IPS DF 6.9 (cell line): ENCODE measurements at regions not wholly inside any gene's neighbourhood (a gene's known extent, or its start where the extent isn't known, plus 50 kb on each side); places are given as distances from the start of the nearest gene placed in this dataset.

Experiments used
- DNase-seq: peaks from one replicate; pipeline ENCODE4 v3.0.0-alpha.2; 2013; ENCODE audit warnings: low read depth, low spot score
- H3K27ac ChIP-seq: one replicate; pipeline ENCODE4 v1.5.1; 2013; ENCODE audit warnings: low read length, control low read depth
- H3K27me3 ChIP-seq: 2 replicates; pipeline ENCODE4 v1.6.1; 2013; ENCODE audit warnings: mild to moderate bottlenecking, low read length; ENCODE audit not compliant: control insufficient read depth, insufficient read depth
- H3K36me3 ChIP-seq: 2 replicates; pipeline ENCODE4 v1.6.1; 2013; ENCODE audit warnings: low read length; ENCODE audit not compliant: control insufficient read depth, insufficient read depth
- H3K4me1 ChIP-seq: 2 replicates; pipeline ENCODE4 v1.6.1; 2013; ENCODE audit warnings: low read length; ENCODE audit not compliant: control insufficient read depth, insufficient read depth
- H3K4me3 ChIP-seq: 2 replicates; pipeline ENCODE4 v1.5.1; 2013; ENCODE audit warnings: mild to moderate bottlenecking, low read length
- H3K9me3 ChIP-seq: 2 replicates; pipeline ENCODE4 v1.6.1; 2013; ENCODE audit warnings: low read length, inconsistent platforms; ENCODE audit not compliant: control insufficient read depth, insufficient read depth
- WGBS: extraction: QIAGEN DNeasy Blood & Tissue Kit; methylation state at CpG from one replicate; pipeline ENCODE4 v1.1.7; 2013; ENCODE audit warnings: mixed read lengths, missing lambda C conversion rate; ENCODE audit not compliant: insufficient read length, insufficient coverage; 5-methylcytosine and 5-hydroxymethylcytosine counted together

- DNase-seq: no peak
- Histone ChIP-seq H3K4me3 (no peak overlapping the region), H3K36me3 (no peaks in the 10 kb centered on the region), H3K27ac (no peak overlapping the region), H3K27me3 (no peaks in the 10 kb centered on the region), H3K4me1 (no peaks in the 10 kb centered on the region), H3K9me3 (no peaks in the 10 kb centered on the region)
- no CpG with 5 or more reads among the region's 3 CpGs for WGBS
Measured at GRCh38 chr7:81606078-81606863, 163.6 kb downstream of the HGF start.

- Histone ChIP-seq H3K36me3 (no peaks in the 10 kb centered on the region), H3K27me3 (no peaks in the 10 kb centered on the region), H3K4me3 (no peak overlapping the region), H3K9me3 (no peaks in the 10 kb centered on the region), H3K27ac (no peak overlapping the region), H3K4me1 (no peaks in the 10 kb centered on the region)
- no CpG with 5 or more reads among the region's 4 CpGs for WGBS
- DNase-seq: no peak
Measured at GRCh38 chr7:81605493-81605892, 164.4 kb downstream of the HGF start.

GRCh38 chr7:81604808-81605174, 165.1 kb downstream of the HGF start:
- WGBS: no CpG with 5 or more reads among the region's 2 CpGs
- H3K27ac ChIP-seq: no peak overlapping the region
- H3K27me3 ChIP-seq: no peaks in the 10 kb centered on the region
- no peaks in the 10 kb centered on the region for H3K9me3 ChIP-seq
- H3K4me3 ChIP-seq: no peak overlapping the region
- no peaks in the 10 kb centered on the region for H3K4me1 ChIP-seq
- no peak for DNase-seq
- no peaks in the 10 kb centered on the region for H3K36me3 ChIP-seq

GRCh38 chr7:81604075-81604807, 165.6 kb downstream of the HGF start:
- Histone ChIP-seq H3K27ac (no peak overlapping the region), H3K27me3 (no peaks in the 10 kb centered on the region), H3K4me1 (no peaks in the 10 kb centered on the region), H3K36me3 (no peaks in the 10 kb centered on the region), H3K4me3 (no peak overlapping the region), H3K9me3 (no peaks in the 10 kb centered on the region)
- DNase-seq: no peak
- no CpG with 5 or more reads among the region's 12 CpGs for WGBS

GRCh38 chr7:81600608-81601007, 169.2 kb downstream of the HGF start:
- Histone ChIP-seq H3K36me3 (no peaks in the 10 kb centered on the region), H3K4me1 (no peaks in the 10 kb centered on the region), H3K27ac (no peak overlapping the region), H3K4me3 (no peak overlapping the region), H3K27me3 (no peaks in the 10 kb centered on the region), H3K9me3 (no peaks in the 10 kb centered on the region)
- WGBS: no CpG with 5 or more reads among the region's 2 CpGs
- DNase-seq: no peak

GRCh38 chr7:81598951-81599350, 170.9 kb downstream of the HGF start:
- no peak overlapping the region for H3K4me3 ChIP-seq
- H3K27ac ChIP-seq: no peak overlapping the region
- no peaks in the 10 kb centered on the region for H3K9me3 ChIP-seq
- no peaks in the 10 kb centered on the region for H3K36me3 ChIP-seq
- H3K4me1 ChIP-seq: no peaks in the 10 kb centered on the region
- no peak for DNase-seq
- no CpG with 5 or more reads among the region's 1 CpG for WGBS
- no peaks in the 10 kb centered on the region for H3K27me3 ChIP-seq

- Histone ChIP-seq H3K27ac (no peak overlapping the region), H3K27me3 (no peaks in the 10 kb centered on the region), H3K4me1 (no peaks in the 10 kb centered on the region), H3K9me3 (no peaks in the 10 kb centered on the region), H3K36me3 (no peaks in the 10 kb centered on the region), H3K4me3 (no peak overlapping the region)
- WGBS: no CpG with 5 or more reads among the region's 1 CpG
- no peak for DNase-seq
Measured at GRCh38 chr7:81594767-81595166, 175.1 kb downstream of the HGF start.

GRCh38 chr7:81590131-81590530, 179.7 kb downstream of the HGF start:
- Histone ChIP-seq H3K27ac (no peak overlapping the region), H3K36me3 (no peaks in the 10 kb centered on the region), H3K9me3 (no peaks in the 10 kb centered on the region), H3K4me3 (no peak overlapping the region), H3K4me1 (no peaks in the 10 kb centered on the region), H3K27me3 (no peaks in the 10 kb centered on the region)
- no CpG with 5 or more reads among the region's 5 CpGs for WGBS
- no peak for DNase-seq

GRCh38 chr7:81584667-81585066, 185.2 kb downstream of the HGF start:
- Histone ChIP-seq H3K36me3 (no peaks in the 10 kb centered on the region), H3K27ac (no peak overlapping the region), H3K9me3 (no peaks in the 10 kb centered on the region), H3K27me3 (no peaks in the 10 kb centered on the region), H3K4me1 (no peaks in the 10 kb centered on the region), H3K4me3 (no peak overlapping the region)
- no CpG with 5 or more reads among the region's 4 CpGs for WGBS
- no peak for DNase-seq

GRCh38 chr7:81583882-81584533, 185.8 kb downstream of the HGF start:
- WGBS: no CpG with 5 or more reads among the region's 2 CpGs
- H3K9me3 ChIP-seq: no peaks in the 10 kb centered on the region
- no peak overlapping the region for H3K27ac ChIP-seq
- no peaks in the 10 kb centered on the region for H3K27me3 ChIP-seq
- DNase-seq: no peak
- no peaks in the 10 kb centered on the region for H3K4me1 ChIP-seq
- H3K4me3 ChIP-seq: no peak overlapping the region
- no peaks in the 10 kb centered on the region for H3K36me3 ChIP-seq
